ENCODE measurements at regions not wholly inside any gene's neighbourhood (a gene's known extent, or its start where the extent isn't known, plus 50 kb on each side); places are given as distances from the start of the nearest gene placed in this dataset.

GRCh38 chr2:16615246-16615645 lies 50.4 kb downstream of the CYRIA start:
- no peak overlapping the region for H4K5ac ChIP-seq (ENCODE audit: insufficient read length, low read depth, low read length)
- no peak for TF ChIP-seq YY1 (IDR thresholded peaks at IDR 0.05; ENCODE audit: low read depth, low read length)
- TF ChIP-seq SIRT6 (IDR thresholded peaks at IDR 0.05; ENCODE audit: low read length): no peak
- TF ChIP-seq CTCF (IDR thresholded peaks at IDR 0.05; ENCODE audit: control extremely low read depth in 1 of 3, insufficient read depth in 1 of 3, low read depth in 1 of 3, low read length in 3 of 3): no peak
- no peak for TF ChIP-seq EGR1 (IDR thresholded peaks at IDR 0.05; ENCODE audit: borderline replicate concordance, low read depth, low read length)
- TF ChIP-seq MAX (IDR thresholded peaks at IDR 0.05): no peak
- no peak for TF ChIP-seq SUZ12 (IDR thresholded peaks at IDR 0.05; ENCODE audit: low read length)
- TF ChIP-seq RBBP5 (IDR thresholded peaks at IDR 0.05; ENCODE audit: borderline replicate concordance, low read depth, low read length): no peak
- no peak for TF ChIP-seq RNF2 (IDR thresholded peaks at IDR 0.05; ENCODE audit: borderline replicate concordance, low read depth, low read length, missing control alignments, poor library complexity, severe bottlenecking)
- TF ChIP-seq RXRA (IDR thresholded peaks at IDR 0.05; ENCODE audit: insufficient read depth, low read depth, low read length): no peak
- TF ChIP-seq CHD2 (IDR thresholded peaks at IDR 0.05; ENCODE audit: low read length): no peak
- TF ChIP-seq SIX5 (IDR thresholded peaks at IDR 0.05; ENCODE audit: low read depth, low read length): no peak
- TF ChIP-seq KDM1A (IDR thresholded peaks at IDR 0.05; ENCODE audit: borderline replicate concordance, low read length): no peak
- ChIA-PET POLR2A (ENCODE audit: partially characterized antibody) (no interaction called here), CTCF (ENCODE audit: partially characterized antibody) (interaction anchor here (0.6 to 5.6 kb wide), 32 partner anchors 8 to 695 kb away, joined by 3 to 161 read pairs (median 7); no protein-coding TSS in a partner anchor)
- H4K91ac ChIP-seq (replicated peaks; ENCODE audit: insufficient read length, low read length): no peak overlapping the region
- no peak overlapping the region for H2BK120ac ChIP-seq (replicated peaks; ENCODE audit: low read depth, low read length)
- no peak overlapping the region for H2BK12ac ChIP-seq (ENCODE audit: low read depth, low read length)
- no peak overlapping the region for H4K8ac ChIP-seq (ENCODE audit: extremely low read depth, insufficient read depth, low read length)
- 93% methylated on average over 3 of the region's 3 CpGs; no CpG with 5 or more reads in 1 of the 2 experiments for WGBS, 2 experiments (ENCODE audit: extremely low coverage in 1 of 2, insufficient coverage in 1 of 2, insufficient read length in 1 of 2, insufficient replicate concordance in 2 of 2, low coverage in 1 of 2, low lambda C conversion rate in 2 of 2, missing lambda C conversion rate in 1 of 2)
- H3K36me3 ChIP-seq (ENCODE audit: control insufficient read depth in 2 of 4, insufficient read depth in 4 of 4, low read length in 3 of 4): no peaks in the 10 kb centered on the region
- no peak for FAIRE-seq
- no peaks in the 10 kb centered on the region for H3K23me2 ChIP-seq (ENCODE audit: low read depth, low read length)
- no peak overlapping the region for H3K9ac ChIP-seq (replicated peaks in 1 of 4; ENCODE audit: extremely low read depth in 1 of 4, low read depth in 3 of 4, low read length in 3 of 4)
- no peak overlapping the region for H3K4me2 ChIP-seq (ENCODE audit: insufficient read depth in 1 of 2, low read depth in 2 of 2, low read length in 2 of 2)
- no peak overlapping the region for H3K18ac ChIP-seq (ENCODE audit: extremely low read depth, low read length)
- no peaks in the 10 kb centered on the region for H3K79me1 ChIP-seq (ENCODE audit: low read depth, low read length)
- H3K27me3 ChIP-seq (replicated peaks in 1 of 4; ENCODE audit: control insufficient read depth in 3 of 4, extremely low read depth in 1 of 4, insufficient read depth in 3 of 4, low read length in 3 of 4): no peaks in the 10 kb centered on the region
- no peak overlapping the region for H3K23ac ChIP-seq (ENCODE audit: insufficient read length)
- H3K14ac ChIP-seq (ENCODE audit: insufficient read length): no peak overlapping the region
- H2BK5ac ChIP-seq (ENCODE audit: low read depth, low read length): no peak overlapping the region
- H3K4ac ChIP-seq (replicated peaks; ENCODE audit: insufficient read length, low read depth, low read length): no peak overlapping the region
- H3K56ac ChIP-seq (replicated peaks; ENCODE audit: insufficient read length, low read depth, low read length): no peak overlapping the region
- peaks cover 0 to 2% (median 0%) of the 10 kb centered on the region in 4 experiments; a peak in 2 of 7 replicates for H3K4me1 ChIP-seq (replicated peaks in 1 of 4; ENCODE audit: control insufficient read depth in 3 of 4, insufficient read depth in 4 of 4, low read length in 3 of 4)
- H3K4me3 ChIP-seq (ENCODE audit: extremely low read depth in 1 of 4, insufficient read depth in 2 of 4, low read depth in 3 of 4, low read length in 4 of 4): no peak overlapping the region
- no peak for DNase-seq (ENCODE audit: low read depth in 1 of 2, low spot score in 2 of 2)
- H4K20me1 ChIP-seq (replicated peaks in 1 of 2; ENCODE audit: control insufficient read depth in 1 of 2, insufficient read depth in 2 of 2, low read length in 2 of 2): no peaks in the 10 kb centered on the region
- no peaks in the 10 kb centered on the region for H3K9me3 ChIP-seq (ENCODE audit: insufficient read depth in 2 of 2, low read depth in 1 of 2, low read length in 1 of 2)
- H2BK20ac ChIP-seq (ENCODE audit: low read length): no peak overlapping the region
- no peaks in the 10 kb centered on the region for H3K79me2 ChIP-seq (ENCODE audit: control insufficient read depth in 1 of 2, insufficient read depth in 2 of 2, low read length in 2 of 2)
- H2BK15ac ChIP-seq (ENCODE audit: low read length): no peak overlapping the region
- no peak overlapping the region for H2AK5ac ChIP-seq (ENCODE audit: low read depth, low read length)
- no peak overlapping the region for H2AFZ ChIP-seq (ENCODE audit: low read length)
- H3K27ac ChIP-seq (ENCODE audit: low read depth, low read length): no peak overlapping the region

Measured in H1 (cell line).